CD4-positive, alpha-beta T cell treated with Interleukin-21 for 1 hour (primary cell): ENCODE measurements at regions not wholly inside any gene's neighbourhood (a gene's known extent, or its start where the extent isn't known, plus 50 kb on each side); places are given as distances from the start of the nearest gene placed in this dataset.

Experiments
- DNase-seq: peaks from one replicate; pipeline ENCODE4 v3.0.0-alpha.2; 2020

DNA sequence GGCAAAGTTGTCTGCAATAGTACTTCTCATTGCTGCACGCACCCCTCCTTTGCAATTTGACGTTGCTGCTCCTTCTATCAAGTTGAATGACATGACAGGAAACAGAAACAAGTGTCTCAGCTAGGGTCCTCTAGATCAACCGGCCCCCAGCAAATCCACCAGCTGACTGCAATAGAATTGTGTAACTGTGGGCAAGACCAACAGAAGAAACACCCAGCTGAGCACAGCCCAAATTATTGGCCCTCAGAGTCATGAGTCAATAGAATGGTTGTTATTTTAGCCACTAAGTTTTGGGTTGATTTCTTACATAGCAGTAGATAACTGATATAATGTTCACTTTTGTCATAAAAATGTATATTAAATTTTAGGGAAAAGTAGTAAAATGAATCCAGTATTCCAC lies 202.7 kb downstream of the MAFB start:
- no peak for DNase-seq

DNA sequence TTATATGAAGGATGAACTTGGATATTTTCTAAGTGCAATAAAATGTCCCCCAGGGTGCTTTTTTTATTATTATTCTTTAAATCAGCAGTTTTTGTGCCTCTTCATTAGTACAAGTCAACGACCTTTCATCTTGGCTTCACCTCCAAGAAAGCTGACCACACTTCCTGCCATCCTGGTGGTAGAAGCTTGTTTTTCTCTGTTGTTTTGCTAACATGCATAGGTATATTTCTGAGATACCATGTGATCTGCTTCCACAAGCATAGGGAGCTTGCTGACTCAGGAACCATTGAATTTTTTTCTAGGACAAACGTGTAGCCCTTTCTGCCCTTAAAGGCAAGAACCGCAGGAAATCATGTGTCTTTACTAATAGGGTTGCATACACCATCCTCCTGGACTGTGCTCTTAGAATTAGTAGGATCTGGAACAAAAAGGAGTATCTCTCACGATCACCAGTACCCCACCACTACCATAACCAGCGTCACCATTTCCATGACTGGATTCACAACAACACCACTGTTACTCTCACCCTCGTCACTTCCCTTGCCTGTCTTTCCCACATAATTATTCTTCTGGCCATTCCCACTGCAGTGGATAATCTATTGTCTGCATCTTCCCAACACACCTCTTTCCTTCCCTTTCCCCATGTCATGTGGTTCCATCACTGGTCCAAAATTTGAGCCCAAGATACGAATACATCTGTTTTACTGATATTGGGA lies 207.1 kb downstream of the MAFB start:
- no peak for DNase-seq

DNA sequence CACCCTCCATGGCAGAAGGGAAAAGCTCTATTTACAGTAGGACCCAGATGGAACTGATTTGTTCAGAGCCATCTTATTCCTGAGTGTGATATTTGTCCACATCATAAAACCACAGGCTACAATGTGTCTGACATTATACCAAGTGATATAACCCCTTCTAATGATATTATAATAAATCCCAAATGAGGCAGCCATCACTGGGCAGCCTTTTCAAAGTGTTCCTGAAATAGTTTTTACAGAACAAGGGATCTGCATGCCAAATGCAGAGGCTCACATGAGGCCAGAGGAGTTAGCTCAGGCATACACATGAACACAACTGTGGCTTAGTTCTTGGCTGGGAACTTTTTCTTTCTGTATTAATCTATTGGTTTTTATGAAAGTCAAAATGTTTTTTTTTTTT lies 207.7 kb downstream of the MAFB start:
- DNase-seq, result no peak

DNA sequence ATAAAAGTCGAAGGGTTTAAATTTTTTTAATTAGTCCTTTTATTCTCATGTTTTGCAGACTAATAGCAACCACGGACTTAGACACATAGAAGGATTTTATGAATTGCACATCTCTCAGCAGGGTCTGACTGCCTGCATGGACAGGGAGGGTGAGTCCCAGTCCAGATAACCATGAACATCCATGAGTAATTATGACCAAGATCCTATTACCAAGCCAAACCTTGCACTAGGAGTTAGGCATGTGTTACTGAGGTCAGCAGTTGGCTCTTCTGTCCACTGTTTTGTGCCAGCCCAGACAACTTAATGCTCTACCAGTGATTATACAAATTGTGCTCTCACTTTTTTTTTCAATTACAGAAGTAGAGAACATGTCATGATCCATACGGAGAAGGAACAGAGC lies 211.2 kb downstream of the MAFB start:
- DNase-seq, result no peak

DNA sequence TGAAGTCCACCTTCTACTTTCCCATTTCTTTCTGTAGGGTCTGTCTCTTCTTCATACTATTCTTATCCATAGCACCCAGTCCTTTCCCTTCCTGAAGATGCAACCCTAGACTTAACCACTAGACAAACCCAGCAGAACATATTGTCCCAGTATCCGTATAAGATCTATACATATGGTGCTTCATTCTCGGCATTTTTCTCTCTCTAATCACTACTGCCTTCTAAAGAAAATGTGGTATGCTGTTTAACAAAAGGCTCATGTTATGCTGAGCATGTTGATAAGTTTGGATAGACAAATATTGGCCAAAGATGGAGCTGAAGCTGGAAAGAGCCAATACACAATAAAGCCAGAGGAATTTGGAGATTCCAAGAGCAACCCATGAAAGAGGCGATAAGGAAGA lies 212.6 kb downstream of the MAFB start:
- no peak for DNase-seq

DNA sequence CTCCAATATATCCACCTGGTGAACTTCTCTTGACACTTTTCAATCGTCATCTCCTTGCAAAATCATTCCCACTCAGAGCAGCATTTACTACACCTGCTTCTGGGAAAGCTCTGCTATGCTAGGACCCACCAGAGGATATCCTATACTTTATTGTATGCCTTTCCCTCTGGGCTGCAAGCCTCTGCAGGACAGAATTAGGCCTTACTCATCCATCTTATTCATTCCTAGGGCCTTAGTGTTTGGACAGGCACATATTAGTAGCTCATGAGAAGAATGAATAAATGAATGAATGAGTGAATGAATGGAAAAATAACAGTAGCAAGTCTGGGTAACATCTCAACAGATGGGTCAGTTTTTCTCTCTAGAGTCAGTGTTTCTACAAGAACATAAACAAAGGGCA lies 216.1 kb downstream of the MAFB start:
- no peak for DNase-seq

DNA sequence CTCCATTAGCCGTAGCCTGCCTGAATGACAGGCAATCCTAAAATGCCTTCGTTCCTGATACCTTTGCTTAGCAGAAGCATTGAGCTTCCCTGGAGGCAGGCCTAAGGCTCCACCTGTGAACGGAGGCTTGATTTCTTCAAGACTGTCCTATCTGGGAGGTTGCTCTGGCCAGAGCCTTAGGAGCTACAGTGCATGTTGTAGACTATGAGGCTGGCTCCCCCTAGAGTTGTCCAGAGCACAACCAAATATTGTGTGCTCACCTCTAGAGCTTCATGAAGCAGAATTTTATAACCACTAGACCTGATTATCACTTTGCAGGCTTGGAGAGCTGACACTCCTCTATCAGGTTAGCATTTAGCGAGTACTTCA lies 217.8 kb downstream of the MAFB start:
- no peak for DNase-seq

DNA sequence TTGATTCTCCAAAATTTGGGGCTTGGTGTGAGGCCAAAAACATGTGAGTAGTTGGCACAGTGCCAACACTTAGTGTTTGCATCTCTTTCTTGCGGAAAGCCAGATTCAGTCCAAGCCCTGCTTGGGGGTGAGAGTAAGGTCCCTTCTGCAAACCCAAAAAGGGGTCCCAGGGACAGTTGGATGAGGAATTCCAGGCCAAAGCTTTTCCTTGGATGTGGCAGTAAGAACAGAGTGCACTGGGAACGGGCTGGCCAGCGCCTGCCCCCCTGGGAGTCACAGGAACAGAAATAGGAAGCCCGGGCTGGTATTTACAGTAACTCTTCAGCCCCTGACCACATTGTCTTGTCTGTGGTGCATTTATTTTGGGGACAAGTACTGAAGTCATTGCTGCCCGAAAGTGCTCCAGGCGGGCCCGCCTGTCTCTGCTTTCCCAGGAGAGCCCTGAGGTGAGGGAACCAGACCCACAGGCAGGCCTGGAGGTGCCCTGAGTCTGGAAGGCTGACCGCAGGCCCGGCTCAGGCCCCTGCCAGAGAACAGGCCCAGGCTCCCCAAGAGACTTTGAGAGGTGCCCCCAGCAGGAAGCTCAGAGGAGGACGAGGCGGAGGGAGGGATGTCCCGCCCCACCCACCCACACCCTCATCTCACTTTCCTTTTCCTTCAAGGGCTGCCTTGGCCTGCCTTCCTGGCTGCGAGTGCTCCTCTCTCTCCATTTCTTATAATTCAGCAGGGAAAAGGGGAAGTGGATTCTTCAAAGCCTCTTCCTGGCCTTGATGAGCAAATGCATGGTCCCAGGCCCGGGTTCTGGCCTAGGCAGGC lies 218.4 kb downstream of the MAFB start:
- no peak for DNase-seq

DNA sequence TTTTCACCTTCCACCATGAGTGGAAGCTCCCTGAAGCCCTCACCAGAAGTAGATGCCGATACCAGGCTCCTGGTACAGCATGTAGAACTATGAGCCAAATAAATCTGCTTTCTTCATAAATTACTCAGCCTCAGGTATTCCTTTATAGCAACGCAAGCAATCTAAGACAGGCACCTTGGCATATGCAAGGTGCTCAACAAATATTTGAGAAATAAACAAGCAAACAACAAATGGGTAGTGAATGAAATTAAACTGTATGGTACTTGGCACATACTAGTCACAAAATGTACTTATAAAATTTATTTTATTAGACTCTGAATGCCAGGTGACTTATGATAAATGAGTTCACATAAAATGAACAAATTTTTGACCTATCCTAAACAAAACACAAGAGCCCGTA lies 220.3 kb downstream of the MAFB start:
- DNase-seq, result no peak

DNA sequence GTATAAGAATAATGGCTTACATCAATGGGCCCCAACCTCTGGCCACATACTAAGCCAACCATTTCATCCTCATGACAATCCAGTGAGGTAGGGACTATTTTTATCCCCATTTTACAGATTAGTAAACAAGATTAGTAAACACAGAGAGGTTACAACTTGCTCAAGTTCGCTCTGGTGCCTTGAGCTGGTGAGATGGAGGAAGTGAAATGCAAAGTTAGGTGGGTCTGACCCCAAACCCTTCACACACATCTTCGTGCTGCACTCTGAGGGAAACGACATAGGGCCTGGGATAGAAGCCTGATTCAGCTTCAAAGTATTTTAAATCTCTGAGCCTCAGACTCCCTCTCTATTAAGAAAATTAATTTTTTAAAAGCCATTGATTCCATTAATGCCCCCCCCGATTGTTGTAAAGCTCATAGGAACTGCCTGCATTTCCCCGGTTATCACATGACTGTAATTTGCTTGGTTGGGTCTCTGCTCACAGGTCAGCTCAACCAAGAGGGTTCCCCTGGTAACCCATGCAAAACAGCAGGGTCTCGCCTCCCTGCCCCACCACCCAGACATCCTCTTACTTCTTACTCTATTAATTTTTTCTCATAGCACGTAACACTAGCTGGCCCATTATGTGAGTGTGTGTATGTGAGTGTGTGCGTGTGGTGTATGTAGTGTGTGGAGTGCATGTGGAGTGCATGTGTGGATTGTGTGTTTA lies 221.2 kb downstream of the MAFB start:
- no peak for DNase-seq

DNA sequence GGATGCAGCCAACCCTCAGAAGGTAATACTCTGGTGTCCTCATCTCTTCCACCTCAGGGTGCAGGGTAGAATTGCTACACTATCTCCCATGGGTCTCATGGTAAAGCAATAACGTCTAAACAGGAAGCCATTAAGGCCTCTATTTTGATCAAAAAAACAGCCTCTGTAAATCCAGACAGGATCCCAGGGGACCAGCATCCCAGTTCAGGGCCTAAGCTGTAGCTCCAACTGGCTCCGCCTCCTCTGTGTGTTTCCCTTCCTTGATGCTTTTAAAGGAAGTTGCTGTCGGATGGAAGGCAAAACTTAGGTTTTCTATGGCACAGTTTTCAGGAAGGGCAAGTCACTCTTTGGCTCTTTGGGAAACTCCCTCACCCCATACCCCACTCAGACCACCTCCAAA lies 222.0 kb downstream of the MAFB start:
- no peak for DNase-seq

DNA sequence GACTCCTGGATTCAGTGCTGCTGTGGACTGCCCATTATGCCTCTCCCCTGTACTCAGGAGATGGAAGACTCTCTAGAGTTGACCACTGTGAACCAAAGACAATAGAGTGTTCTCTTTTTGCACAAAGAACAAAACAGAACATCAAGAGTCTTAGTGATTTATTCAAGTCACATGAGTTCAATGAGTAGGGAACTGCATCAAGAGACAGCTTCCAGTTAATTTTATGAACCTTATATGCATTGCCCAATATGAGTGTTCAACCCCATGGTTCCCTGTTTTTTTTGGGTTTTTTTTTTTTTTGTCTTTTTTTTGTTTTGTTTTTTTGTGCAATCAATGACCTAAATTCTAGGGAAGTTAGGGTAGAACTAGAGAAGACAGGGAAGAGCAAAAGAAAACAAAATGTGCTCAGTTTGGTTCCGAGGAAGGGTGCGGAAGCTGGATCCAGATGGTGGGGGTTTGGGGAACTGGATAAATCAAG lies 224.3 kb downstream of the MAFB start:
- DNase-seq, result no peak

DNA sequence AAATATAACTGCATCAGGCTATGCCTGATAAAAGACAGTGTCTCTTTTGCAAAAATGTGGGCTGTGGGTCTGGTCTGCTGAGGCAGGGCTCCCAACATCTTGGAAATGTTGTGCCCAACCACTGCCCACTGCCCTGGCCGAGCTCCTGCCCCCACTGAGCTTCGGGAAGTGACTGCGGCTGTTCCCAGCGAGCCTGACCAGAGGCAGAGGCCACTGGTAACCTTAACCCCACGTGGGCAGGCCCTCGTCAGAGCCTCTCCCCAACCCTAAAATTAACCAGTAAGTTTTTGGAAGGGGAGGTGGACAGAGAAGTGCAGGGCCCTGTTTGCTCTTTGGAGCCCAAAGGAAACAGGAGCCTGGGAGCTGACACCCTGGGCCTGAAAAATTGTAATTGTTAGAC lies 225.9 kb downstream of the MAFB start:
- no peak for DNase-seq

DNA sequence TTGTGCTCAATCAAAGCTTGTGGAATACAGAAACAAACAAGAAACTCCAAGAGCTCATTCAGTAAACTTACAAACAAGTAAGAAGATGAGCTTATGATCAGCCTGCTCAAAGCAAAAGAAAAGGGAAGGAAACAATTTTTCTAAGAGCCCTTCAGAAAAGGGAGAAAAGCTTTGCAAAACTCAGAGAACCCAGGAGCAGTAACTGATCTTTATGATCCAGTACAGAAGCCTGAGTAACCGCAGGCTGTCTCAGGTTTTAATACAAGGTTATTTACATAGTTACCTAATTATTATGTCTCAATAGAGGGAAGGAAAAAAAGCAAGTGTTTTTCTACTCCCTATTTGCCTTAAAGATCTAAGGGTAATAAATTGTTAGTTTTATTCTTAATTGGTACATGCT lies 226.5 kb downstream of the MAFB start:
- DNase-seq, result no peak

DNA sequence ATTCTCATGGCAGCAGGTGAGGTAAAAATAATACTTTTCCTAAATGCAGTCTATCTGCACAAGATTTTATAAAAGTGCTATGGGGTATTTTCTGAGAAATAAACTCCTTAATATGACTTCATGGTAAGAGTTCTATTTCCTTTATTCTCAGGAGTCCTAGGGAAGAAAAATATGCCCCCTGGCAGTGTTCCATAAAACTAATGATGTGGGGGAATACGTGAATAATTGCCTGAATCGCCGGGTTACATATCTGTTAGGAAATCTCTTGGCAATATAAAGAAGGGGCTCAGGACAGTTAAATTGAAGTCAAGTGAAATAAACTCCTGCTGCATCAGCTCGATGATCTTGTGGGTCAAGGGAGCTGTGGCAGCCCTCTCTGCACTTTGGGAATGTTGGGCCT lies 229.7 kb downstream of the MAFB start:
- DNase-seq, result no peak

DNA sequence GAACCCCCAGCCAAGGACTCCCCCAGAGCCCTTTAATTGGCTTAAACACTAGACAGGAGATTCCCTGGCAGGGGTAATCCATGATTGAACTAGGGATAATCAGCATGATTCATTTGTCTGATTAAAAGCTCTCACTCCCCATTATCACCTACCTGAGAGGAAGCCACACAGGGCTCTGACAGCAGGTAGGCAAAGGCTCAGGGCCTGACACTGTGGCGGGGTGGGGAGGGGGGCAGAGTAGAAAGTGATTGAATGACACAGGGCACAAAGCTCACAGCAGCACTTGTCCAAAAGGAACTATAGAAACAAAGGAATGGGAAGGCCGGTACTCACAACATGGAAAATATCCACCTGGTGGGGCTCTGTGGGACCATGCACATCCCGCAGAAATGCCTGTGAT lies 231.6 kb downstream of the MAFB start:
- DNase-seq, result no peak

DNA sequence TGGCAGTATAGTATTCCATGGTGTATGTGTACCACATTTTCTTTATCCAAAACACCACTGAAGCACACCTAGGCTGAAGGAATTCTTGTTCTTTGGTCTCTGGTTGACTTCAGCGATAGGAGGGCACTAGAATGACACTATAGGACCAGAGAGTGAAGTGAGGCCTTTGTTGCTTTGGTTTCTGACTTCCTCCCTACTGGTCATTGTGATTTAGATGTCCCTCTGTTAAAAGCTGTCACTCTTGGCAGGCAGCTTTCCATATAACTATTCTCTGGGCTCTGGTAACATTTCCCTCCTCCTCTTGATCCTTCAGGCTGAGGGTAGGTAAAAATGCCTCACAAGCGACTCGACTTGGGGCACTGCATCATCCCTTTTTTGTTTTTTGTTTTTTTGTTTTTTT lies 236.3 kb downstream of the MAFB start:
- DNase-seq, result no peak

DNA sequence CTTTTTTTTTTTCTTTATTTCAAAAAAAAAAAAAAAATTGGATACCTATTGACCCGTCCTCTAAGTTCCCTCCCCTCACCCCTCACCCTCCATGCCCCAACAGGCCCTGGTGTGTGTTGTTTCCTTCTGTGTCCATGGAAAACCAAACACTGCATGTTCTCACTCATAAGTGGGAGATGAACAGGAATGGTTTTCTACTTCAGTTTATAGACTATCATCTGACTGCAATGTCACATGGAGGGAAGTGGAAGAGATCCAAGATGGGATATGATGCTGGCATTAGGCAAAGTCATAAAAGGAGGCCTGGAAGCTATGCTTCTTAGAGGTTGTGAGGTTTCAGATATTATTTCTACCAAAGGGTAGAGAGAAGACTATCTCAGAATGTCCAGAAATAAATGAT lies 237.5 kb downstream of the MAFB start:
- DNase-seq, result no peak

DNA sequence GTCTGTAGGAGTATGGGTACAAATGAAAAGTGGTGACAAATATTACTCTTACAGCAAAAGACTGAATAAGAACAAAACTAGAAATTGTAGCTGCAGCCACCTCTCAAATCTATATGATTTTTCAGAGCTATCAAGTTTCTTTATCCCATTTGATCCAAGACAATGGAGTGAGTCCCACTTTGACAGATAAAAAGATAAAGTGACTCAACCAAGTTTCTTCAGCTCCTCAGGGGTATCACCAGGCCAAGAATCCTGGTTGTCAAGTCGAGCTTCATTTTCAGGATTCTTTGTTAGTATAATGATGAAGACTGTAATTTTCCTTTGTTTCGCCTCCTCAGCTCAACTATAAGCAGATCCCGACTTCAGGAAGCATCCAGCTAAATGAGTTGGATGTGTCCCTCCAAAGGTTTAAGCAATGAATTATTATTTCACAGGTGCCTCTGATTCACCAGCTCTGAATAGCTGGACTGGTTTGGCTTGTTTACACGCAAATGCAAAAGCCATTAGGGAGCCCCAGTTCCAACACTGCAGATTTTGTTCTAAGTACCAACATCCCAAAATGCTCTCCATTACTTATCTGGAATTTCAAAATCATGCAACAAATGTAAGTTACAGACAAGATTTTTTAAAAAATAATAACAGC lies 238.9 kb downstream of the MAFB start:
- no peak for DNase-seq

DNA sequence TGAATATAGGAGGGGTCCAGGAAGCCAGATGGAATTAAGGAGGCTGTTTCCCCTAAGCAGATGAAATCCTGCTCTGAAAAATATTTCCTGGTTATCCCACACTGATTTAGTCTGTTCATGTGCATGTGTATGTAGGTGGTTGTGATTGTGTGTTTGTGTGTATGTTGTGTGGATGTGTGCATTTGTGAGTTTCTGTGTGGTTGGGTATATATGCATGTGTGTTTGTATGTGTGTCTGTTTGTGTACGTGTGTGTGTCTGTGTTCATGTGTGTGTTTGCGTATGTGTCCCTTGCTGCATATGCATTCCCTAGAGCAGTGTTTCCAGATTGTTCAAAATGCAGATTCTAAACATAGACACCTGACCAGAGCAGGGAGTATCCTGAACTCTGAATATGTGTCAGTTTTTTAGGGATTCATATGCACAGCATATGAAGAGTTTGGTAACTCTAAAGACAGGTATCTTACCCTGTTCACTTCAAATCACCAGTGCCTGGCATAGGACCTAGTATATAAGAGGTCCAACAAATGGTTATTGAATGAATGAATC lies 239.8 kb downstream of the MAFB start:
- no peak for DNase-seq

DNA sequence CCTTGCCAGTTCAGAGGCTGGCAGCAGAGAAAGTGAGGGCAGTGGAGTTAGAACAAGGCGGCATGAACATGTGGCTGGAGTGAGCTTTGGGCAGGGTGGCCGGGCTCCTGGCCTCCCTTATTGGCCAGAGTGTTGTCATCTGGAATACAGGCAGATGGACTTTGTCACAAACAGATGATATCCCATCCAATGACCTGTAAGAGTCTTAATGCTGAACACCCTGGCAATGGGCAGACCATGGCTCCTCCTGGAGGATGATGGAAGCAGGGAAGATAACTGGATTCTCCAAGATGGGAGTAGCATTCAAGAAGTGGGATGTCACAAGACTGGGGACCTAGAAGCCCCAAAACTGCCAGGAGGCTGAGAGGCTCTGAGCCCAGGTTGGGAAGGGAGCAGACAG lies 242.1 kb downstream of the MAFB start:
- DNase-seq, result no peak

DNA sequence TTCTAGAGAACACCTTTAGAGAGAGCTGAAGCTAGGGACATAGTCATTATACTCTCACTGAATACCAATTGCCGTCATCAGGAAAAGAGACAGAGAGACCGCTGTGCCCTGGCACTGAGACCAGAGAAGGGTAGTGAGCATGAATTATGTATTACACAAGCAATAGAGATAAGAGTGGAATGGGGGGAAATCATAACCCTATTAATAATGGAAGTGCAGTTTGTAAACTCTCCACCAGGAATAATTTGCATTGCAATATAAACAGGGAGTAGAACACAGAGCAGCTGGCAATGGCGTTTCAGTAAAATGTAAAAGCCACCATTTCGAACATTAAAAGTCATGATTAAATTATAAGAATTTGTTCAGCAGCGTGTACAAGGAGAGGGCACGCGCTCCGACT lies 244.5 kb downstream of the MAFB start:
- DNase-seq, result no peak

DNA sequence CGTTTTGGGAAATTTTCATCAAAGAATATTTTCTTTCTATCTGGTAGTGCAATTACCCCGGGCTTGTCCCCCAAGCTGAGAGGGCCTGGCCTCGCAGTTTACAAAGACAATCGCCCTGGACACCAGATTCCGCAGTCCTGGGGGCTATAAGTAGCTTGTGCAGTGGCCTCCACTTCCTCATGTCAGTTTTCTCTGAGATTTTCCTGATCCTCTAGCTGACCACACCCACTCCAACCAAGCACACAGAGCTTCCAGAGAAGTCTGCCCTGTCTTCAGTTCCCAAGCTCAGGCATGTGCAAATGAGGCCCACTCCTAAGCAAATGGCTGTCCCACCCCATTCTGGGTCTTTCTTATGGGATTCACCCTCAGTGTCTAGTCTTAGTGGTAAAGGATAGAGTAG lies 245.3 kb downstream of the MAFB start:
- DNase-seq, result no peak
